WTC11 (cell line): ENCODE measurements at regions not wholly inside any gene's neighbourhood (a gene's known extent, or its start where the extent isn't known, plus 50 kb on each side); places are given as distances from the start of the nearest gene placed in this dataset.

Experiments
- ATAC-seq: fragments of 200-7000 bp; cut with Tn5 transposase; 2 replicates; pipeline ENCODE4 v1.10.0; 2021; ENCODE audit warnings: mild to moderate bottlenecking, moderate library complexity
- CTCF ChIA-PET: fragments of 300-600 bp; sonication (Branson Sonifier 250); formaldehyde crosslinking; loops from one replicate; lab custom pipeline; 2021; ENCODE audit warnings: antibody characterized with exemption; lab: Charles Lee
- POLR2A ChIA-PET: fragments of 350-600 bp; sonication (Branson Sonifier 250); formaldehyde crosslinking; loops from one replicate; lab custom pipeline; 2021; ENCODE audit warnings: antibody characterized with exemption; lab: Charles Lee
- DNase-seq: peaks from one replicate; pipeline ENCODE4 v3.0.0; 2021; ENCODE audit warnings: low spot score
- H3K27ac Mint-ChIP-seq: 2 replicates; pipeline ENCODE4 v1.8.0; 2021; ENCODE audit warnings: mixed read lengths
- H3K27me3 Mint-ChIP-seq: 2 replicates; pipeline ENCODE4 v1.8.0; 2021; ENCODE audit warnings: low read depth, mild to moderate bottlenecking, moderate library complexity, mixed read lengths
- H3K36me3 Mint-ChIP-seq: 2 replicates; pipeline ENCODE4 v1.8.0; 2021; ENCODE audit warnings: mixed read lengths
- H3K4me1 Mint-ChIP-seq: 2 replicates; pipeline ENCODE4 v1.8.0; 2022; ENCODE audit warnings: mixed read lengths
- H3K4me3 Mint-ChIP-seq: 2 replicates; pipeline ENCODE4 v1.8.0; 2021; ENCODE audit warnings: mild to moderate bottlenecking, moderate library complexity, mixed read lengths
- H3K9me3 Mint-ChIP-seq: 2 replicates; pipeline ENCODE4 v1.8.0; 2021; ENCODE audit warnings: mixed read lengths
- ATF1 ChIP-seq: sonication (generic); formaldehyde crosslinking; IDR thresholded peaks from 2 replicates; pipeline ENCODE4 v1.8.1; 2023; ENCODE audit warnings: mild to moderate bottlenecking, moderate library complexity, missing genetic modification reagents
- FOXP1 ChIP-seq: sonication (generic); formaldehyde crosslinking; IDR thresholded peaks from 2 replicates; pipeline ENCODE4 v1.8.0; 2022; ENCODE audit warnings: missing genetic modification reagents, mild to moderate bottlenecking, moderate library complexity, borderline replicate concordance
- GRHL2 ChIP-seq: fragments of 250-450 bp; sonication (Bioruptor Pico); IDR thresholded peaks from 2 replicates; pipeline ENCODE4 v1.8.0; 2022; ENCODE audit warnings: mild to moderate bottlenecking, moderate library complexity; ENCODE audit not compliant: insufficient replicate concordance, severe bottlenecking
- NFYB ChIP-seq: sonication (generic); formaldehyde crosslinking; conservative IDR thresholded peaks from 2 replicates; pipeline ENCODE4 v1.8.0; 2022; ENCODE audit warnings: low read depth, missing genetic modification reagents
- PRRX2 ChIP-seq: fragments of 250-450 bp; sonication (Bioruptor Pico); IDR thresholded peaks from 2 replicates; pipeline ENCODE4 v1.8.0; 2021; ENCODE audit warnings: mild to moderate bottlenecking
- SMAD3 ChIP-seq: sonication (generic); formaldehyde crosslinking; IDR thresholded peaks from 2 replicates; pipeline ENCODE4 v1.8.0; 2022; ENCODE audit warnings: missing genetic modification reagents, mild to moderate bottlenecking, borderline replicate concordance
- TCF7 ChIP-seq: sonication (generic); formaldehyde crosslinking; IDR thresholded peaks from 2 replicates; pipeline ENCODE4 v1.8.0; 2022; ENCODE audit warnings: mild to moderate bottlenecking, low read depth, missing genetic modification reagents, moderate library complexity
- TEAD1 ChIP-seq: sonication (generic); formaldehyde crosslinking; IDR thresholded peaks from 2 replicates; pipeline ENCODE4 v1.8.0; 2022; ENCODE audit warnings: mild to moderate bottlenecking, missing genetic modification reagents
- ZNF416 ChIP-seq: fragments of 250-450 bp; sonication (Bioruptor Pico); IDR thresholded peaks from 2 replicates; pipeline ENCODE4 v1.9.0; 2021; ENCODE audit warnings: mild to moderate bottlenecking, inconsistent platforms
- TF ChIP-seq, protein P1 (sequence below): sonication (generic); formaldehyde crosslinking; IDR thresholded peaks from 2 replicates; pipeline ENCODE4 v1.8.0; 2022; ENCODE audit warnings: mild to moderate bottlenecking, missing genetic modification reagents
- TF ChIP-seq, protein P2 (sequence below): fragments of 250-450 bp; sonication (Bioruptor Pico); IDR thresholded peaks from 2 replicates; pipeline ENCODE4 v1.9.0; 2021; ENCODE audit warnings: mild to moderate bottlenecking
- TF ChIP-seq, protein P3 (sequence below): sonication (generic); formaldehyde crosslinking; IDR thresholded peaks from 2 replicates; pipeline ENCODE4 v1.8.1; 2022; ENCODE audit warnings: low read depth, mild to moderate bottlenecking, moderate library complexity, missing genetic modification reagents, borderline replicate concordance
- TF ChIP-seq, protein P4 (sequence below): sonication (generic); formaldehyde crosslinking; IDR thresholded peaks from 2 replicates; pipeline ENCODE4 v1.8.0; 2022; ENCODE audit warnings: mild to moderate bottlenecking, missing genetic modification reagents
- TF ChIP-seq, protein P5 (sequence below): sonication (generic); formaldehyde crosslinking; IDR thresholded peaks from 2 replicates; pipeline ENCODE4 v1.8.1; 2023; ENCODE audit warnings: mild to moderate bottlenecking, missing genetic modification reagents
- TF ChIP-seq, protein P6 (sequence below): sonication (generic); formaldehyde crosslinking; IDR thresholded peaks from 2 replicates; pipeline ENCODE4 v1.8.0; 2023; ENCODE audit warnings: mild to moderate bottlenecking, missing genetic modification reagents
- TF ChIP-seq, protein P7 (sequence below): sonication (generic); formaldehyde crosslinking; IDR thresholded peaks from 2 replicates; pipeline ENCODE4 v1.8.1; 2023; ENCODE audit warnings: mild to moderate bottlenecking, missing genetic modification reagents

DNA sequence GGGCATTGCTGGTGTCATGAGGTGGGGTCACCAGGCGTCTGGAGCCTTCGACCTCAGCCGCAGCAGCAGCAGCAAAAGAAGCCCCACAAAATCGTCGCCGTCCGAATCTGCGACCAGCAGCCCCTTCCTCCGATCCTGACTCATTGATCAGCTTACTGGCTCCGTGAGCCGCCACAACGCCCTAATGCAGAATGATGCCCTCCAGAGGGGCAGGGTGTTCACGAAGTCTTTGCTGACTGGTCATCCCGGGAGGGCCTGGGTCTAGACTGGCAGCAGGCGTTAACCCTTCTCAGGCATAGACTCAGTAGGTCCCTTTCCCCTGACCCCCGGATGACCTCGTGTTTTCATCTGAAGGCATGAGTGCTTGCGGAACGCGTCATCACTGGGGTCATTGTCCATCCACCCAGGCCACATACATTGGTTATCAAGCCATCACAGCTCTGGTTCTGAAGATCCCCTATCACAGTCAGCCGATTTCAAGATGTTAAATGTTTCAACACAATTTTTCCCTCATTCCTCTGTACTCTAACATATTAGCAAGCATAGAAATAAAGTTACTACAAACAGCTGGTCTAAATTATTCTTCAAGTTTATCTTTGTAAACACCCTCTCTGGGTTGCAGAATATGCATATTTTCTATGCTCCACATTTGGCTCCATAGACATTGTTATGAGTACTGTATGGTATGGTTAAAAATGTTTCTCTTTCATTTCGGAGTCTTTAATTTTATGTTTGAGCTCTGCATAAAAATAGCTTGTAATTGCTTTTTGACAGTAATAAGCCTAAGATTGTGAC is 83.3 kb upstream of the SALL3 start:
- peaks cover 2% of the 10 kb centered on the region for H3K27me3 Mint-ChIP-seq
- POLR2A ChIA-PET: no interaction called here
- no peak overlapping the region for H3K27ac Mint-ChIP-seq
- CTCF ChIA-PET: no interaction called here
- DNase-seq (no peak), ATAC-seq (no peak)
- peaks cover 11% of the 10 kb centered on the region for H3K4me1 Mint-ChIP-seq
- TF ChIP-seq, protein P1, sequence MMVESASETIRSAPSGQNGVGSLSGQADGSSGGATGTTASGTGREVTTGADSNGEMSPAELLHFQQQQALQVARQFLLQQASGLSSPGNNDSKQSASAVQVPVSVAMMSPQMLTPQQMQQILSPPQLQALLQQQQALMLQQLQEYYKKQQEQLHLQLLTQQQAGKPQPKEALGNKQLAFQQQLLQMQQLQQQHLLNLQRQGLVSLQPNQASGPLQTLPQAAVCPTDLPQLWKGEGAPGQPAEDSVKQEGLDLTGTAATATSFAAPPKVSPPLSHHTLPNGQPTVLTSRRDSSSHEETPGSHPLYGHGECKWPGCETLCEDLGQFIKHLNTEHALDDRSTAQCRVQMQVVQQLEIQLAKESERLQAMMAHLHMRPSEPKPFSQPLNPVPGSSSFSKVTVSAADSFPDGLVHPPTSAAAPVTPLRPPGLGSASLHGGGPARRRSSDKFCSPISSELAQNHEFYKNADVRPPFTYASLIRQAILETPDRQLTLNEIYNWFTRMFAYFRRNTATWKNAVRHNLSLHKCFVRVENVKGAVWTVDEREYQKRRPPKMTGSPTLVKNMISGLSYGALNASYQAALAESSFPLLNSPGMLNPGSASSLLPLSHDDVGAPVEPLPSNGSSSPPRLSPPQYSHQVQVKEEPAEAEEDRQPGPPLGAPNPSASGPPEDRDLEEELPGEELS (CRISPR knock-in tag): no peak
- TF ChIP-seq, protein P2, sequence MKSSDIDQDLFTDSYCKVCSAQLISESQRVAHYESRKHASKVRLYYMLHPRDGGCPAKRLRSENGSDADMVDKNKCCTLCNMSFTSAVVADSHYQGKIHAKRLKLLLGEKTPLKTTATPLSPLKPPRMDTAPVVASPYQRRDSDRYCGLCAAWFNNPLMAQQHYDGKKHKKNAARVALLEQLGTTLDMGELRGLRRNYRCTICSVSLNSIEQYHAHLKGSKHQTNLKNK (CRISPR knock-in tag): no peak
- no peak for TF ChIP-seq SMAD3
- H3K4me3 Mint-ChIP-seq: no peak overlapping the region
- peaks cover 17% of the 10 kb centered on the region for H3K36me3 Mint-ChIP-seq
- H3K9me3 Mint-ChIP-seq: peaks cover 52% of the 10 kb centered on the region

DNA sequence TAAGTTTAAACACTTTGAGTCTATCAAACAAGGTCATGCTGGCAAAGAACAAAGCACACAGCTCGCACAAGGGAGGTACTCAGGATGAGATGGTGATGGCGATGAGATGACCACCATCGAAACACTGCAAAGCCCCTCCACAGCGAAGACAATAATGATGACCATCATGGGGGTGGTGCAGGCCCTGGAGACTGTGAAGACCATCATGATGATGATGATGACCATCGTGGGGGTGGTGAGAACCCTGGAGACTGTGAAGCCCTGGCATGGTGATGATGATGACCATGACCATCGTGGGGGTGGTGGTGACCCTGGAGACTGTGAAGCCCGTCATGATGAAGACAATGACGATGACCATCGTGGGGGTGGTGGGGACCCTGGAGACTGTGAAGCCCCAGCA is 81.6 kb upstream of the SALL3 start:
- peaks cover 14% of the 10 kb centered on the region for H3K4me1 Mint-ChIP-seq
- H3K4me3 Mint-ChIP-seq: no peak overlapping the region
- H3K27me3 Mint-ChIP-seq: peaks cover 3% of the 10 kb centered on the region; the same call in 1 of the 2 replicates
- peaks cover 8% of the 10 kb centered on the region for H3K36me3 Mint-ChIP-seq
- ATAC-seq (no peak), DNase-seq (no peak)
- no peak overlapping the region for H3K27ac Mint-ChIP-seq
- CTCF ChIA-PET: no interaction called here
- peaks cover 39% of the 10 kb centered on the region for H3K9me3 Mint-ChIP-seq
- TF ChIP-seq ATF1 (CRISPR knock-in tag) (no peak), TEAD1 (CRISPR knock-in tag) (no peak), ZNF416 (CRISPR knock-in tag) (no peak), FOXP1 (no peak), NFYB (CRISPR knock-in tag) (no peak), GRHL2 (no peak), PRRX2 (no peak), TCF7 (no peak)
- TF ChIP-seq, protein P3, sequence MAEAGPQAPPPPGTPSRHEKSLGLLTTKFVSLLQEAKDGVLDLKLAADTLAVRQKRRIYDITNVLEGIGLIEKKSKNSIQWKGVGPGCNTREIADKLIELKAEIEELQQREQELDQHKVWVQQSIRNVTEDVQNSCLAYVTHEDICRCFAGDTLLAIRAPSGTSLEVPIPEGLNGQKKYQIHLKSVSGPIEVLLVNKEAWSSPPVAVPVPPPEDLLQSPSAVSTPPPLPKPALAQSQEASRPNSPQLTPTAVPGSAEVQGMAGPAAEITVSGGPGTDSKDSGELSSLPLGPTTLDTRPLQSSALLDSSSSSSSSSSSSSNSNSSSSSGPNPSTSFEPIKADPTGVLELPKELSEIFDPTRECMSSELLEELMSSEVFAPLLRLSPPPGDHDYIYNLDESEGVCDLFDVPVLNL (CRISPR knock-in tag): no peak
- TF ChIP-seq, protein P4, sequence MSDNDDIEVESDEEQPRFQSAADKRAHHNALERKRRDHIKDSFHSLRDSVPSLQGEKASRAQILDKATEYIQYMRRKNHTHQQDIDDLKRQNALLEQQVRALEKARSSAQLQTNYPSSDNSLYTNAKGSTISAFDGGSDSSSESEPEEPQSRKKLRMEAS (CRISPR knock-in tag): no peak
- TF ChIP-seq, protein P5, sequence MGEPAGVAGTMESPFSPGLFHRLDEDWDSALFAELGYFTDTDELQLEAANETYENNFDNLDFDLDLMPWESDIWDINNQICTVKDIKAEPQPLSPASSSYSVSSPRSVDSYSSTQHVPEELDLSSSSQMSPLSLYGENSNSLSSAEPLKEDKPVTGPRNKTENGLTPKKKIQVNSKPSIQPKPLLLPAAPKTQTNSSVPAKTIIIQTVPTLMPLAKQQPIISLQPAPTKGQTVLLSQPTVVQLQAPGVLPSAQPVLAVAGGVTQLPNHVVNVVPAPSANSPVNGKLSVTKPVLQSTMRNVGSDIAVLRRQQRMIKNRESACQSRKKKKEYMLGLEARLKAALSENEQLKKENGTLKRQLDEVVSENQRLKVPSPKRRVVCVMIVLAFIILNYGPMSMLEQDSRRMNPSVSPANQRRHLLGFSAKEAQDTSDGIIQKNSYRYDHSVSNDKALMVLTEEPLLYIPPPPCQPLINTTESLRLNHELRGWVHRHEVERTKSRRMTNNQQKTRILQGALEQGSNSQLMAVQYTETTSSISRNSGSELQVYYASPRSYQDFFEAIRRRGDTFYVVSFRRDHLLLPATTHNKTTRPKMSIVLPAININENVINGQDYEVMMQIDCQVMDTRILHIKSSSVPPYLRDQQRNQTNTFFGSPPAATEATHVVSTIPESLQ (CRISPR knock-in tag): no peak
- TF ChIP-seq, protein P6, sequence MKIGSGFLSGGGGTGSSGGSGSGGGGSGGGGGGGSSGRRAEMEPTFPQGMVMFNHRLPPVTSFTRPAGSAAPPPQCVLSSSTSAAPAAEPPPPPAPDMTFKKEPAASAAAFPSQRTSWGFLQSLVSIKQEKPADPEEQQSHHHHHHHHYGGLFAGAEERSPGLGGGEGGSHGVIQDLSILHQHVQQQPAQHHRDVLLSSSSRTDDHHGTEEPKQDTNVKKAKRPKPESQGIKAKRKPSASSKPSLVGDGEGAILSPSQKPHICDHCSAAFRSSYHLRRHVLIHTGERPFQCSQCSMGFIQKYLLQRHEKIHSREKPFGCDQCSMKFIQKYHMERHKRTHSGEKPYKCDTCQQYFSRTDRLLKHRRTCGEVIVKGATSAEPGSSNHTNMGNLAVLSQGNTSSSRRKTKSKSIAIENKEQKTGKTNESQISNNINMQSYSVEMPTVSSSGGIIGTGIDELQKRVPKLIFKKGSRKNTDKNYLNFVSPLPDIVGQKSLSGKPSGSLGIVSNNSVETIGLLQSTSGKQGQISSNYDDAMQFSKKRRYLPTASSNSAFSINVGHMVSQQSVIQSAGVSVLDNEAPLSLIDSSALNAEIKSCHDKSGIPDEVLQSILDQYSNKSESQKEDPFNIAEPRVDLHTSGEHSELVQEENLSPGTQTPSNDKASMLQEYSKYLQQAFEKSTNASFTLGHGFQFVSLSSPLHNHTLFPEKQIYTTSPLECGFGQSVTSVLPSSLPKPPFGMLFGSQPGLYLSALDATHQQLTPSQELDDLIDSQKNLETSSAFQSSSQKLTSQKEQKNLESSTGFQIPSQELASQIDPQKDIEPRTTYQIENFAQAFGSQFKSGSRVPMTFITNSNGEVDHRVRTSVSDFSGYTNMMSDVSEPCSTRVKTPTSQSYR: no peak
- TF ChIP-seq, protein P7, sequence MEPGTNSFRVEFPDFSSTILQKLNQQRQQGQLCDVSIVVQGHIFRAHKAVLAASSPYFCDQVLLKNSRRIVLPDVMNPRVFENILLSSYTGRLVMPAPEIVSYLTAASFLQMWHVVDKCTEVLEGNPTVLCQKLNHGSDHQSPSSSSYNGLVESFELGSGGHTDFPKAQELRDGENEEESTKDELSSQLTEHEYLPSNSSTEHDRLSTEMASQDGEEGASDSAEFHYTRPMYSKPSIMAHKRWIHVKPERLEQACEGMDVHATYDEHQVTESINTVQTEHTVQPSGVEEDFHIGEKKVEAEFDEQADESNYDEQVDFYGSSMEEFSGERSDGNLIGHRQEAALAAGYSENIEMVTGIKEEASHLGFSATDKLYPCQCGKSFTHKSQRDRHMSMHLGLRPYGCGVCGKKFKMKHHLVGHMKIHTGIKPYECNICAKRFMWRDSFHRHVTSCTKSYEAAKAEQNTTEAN (CRISPR knock-in tag): no peak
- POLR2A ChIA-PET: no interaction called here
